Stimulated activated CD4-positive, alpha-beta T cell treated with anti-CD3 and anti-CD28 coated beads, Interleukin-2, amount 100 ng/mL, for 48 hours (primary cell): ENCODE measurements at regions not wholly inside any gene's neighbourhood (a gene's known extent, or its start where the extent isn't known, plus 50 kb on each side); places are given as distances from the start of the nearest gene placed in this dataset.

Experiments used
- DNase-seq, 2 donors: peaks; one replicate each; pipeline ENCODE4 v3.0.0-alpha.2; 2020

- DNase-seq, result no peak
These were observed 363.1 kb downstream of the PLPP3 start for GRCh38 chr1:56216218-56216617.

GRCh38 chr1:56215771-56216170 is 363.6 kb downstream of the PLPP3 start:
- DNase-seq, result no peak

GRCh38 chr1:56215086-56215485 is 364.3 kb downstream of the PLPP3 start:
- DNase-seq, result no peak

- no peak for DNase-seq
These were observed 366.3 kb downstream of the PLPP3 start for GRCh38 chr1:56213068-56213467.

- no peak for DNase-seq
These were observed 367.2 kb downstream of the PLPP3 start for GRCh38 chr1:56212143-56212542.

- DNase-seq, result no peak
These were observed 373.0 kb downstream of the PLPP3 start for GRCh38 chr1:56206391-56206790.

- no peak for DNase-seq
These were observed 375.2 kb downstream of the PLPP3 start for GRCh38 chr1:56204206-56204605.

- DNase-seq, result no peak
These were observed 376.4 kb downstream of the PLPP3 start for GRCh38 chr1:56202796-56203492.

- no peak for DNase-seq
These were observed 377.2 kb downstream of the PLPP3 start for GRCh38 chr1:56202186-56202585.

GRCh38 chr1:56200896-56201295 is 378.5 kb downstream of the PLPP3 start:
- no peak for DNase-seq

GRCh38 chr1:56200442-56200841 is 378.9 kb downstream of the PLPP3 start:
- no peak for DNase-seq

GRCh38 chr1:56199956-56200355 is 379.4 kb downstream of the PLPP3 start:
- DNase-seq, result no peak

GRCh38 chr1:56199061-56199460 is 380.3 kb downstream of the PLPP3 start:
- DNase-seq, result no peak

- DNase-seq, result no peak
These were observed 381.4 kb downstream of the PLPP3 start for GRCh38 chr1:56197946-56198345.

GRCh38 chr1:56196839-56197238 is 382.5 kb downstream of the PLPP3 start:
- DNase-seq, result no peak

GRCh38 chr1:56194701-56195300 is 384.6 kb downstream of the PLPP3 start:
- no peak for DNase-seq

- no peak for DNase-seq
These were observed 385.7 kb downstream of the PLPP3 start for GRCh38 chr1:56193656-56194055.

- no peak for DNase-seq
These were observed 388.0 kb downstream of the PLPP3 start for GRCh38 chr1:56191369-56191768.

- no peak for DNase-seq
These were observed 388.5 kb downstream of the PLPP3 start for GRCh38 chr1:56190806-56191365.

GRCh38 chr1:56189946-56190805 is 389.2 kb downstream of the PLPP3 start:
- DNase-seq, result no peak

GRCh38 chr1:56189454-56189853 is 389.9 kb downstream of the PLPP3 start:
- no peak for DNase-seq

- no peak for DNase-seq
These were observed 390.5 kb downstream of the PLPP3 start for GRCh38 chr1:56188855-56189254.

- DNase-seq, result no peak
These were observed 391.1 kb downstream of the PLPP3 start for GRCh38 chr1:56188221-56188620.

GRCh38 chr1:56187405-56187804 is 392.0 kb downstream of the PLPP3 start:
- DNase-seq, result no peak
